Lower leg skin (tissue), 3 donors: ENCODE measurements at regions not wholly inside any gene's neighbourhood (a gene's known extent, or its start where the extent isn't known, plus 50 kb on each side); places are given as distances from the start of the nearest gene placed in this dataset.

ENCODE experiments used
- POLR2A ChIP-seq, 2 donors: fragments of 450-650 bp; IDR thresholded peaks; one replicate each; pipeline ENCODE4 v1.6.1; 2016 to 2017; ENCODE audit warnings: antibody characterized with exemption in 2 of 2, mild to moderate bottlenecking in 1 of 2, moderate library complexity in 1 of 2
- TF ChIP-seq, protein P1 (sequence below), 3 donors: fragments of 450-650 bp; IDR thresholded peaks; one replicate each; pipeline ENCODE4 v1.5.1; 2016; ENCODE audit warnings: antibody characterized with exemption in 3 of 3, mild to moderate bottlenecking in 3 of 3, moderate library complexity in 2 of 3

DNA sequence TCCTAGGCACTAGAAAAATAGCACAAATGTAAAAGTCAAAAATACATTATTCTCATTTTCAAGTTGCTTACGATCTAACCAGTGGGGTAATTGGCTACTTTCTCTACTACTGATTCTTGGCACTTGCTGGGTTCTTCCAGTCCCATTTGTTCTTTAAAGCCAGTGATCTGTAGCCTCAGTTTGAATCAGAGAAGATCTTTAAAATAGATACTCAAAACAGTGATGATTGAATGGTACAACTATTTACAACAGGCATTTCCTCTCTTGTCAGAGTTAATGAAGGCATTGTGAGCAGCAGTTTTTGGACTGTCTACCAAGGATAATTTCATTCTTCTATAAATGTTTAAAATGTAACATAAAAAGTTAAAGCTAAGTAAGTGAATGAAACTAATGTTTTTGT is 128.3 kb upstream of the FSIP2 start:
- no peak for TF ChIP-seq POLR2A (IDR thresholded peaks at IDR 0.05)
- TF ChIP-seq, protein P1, sequence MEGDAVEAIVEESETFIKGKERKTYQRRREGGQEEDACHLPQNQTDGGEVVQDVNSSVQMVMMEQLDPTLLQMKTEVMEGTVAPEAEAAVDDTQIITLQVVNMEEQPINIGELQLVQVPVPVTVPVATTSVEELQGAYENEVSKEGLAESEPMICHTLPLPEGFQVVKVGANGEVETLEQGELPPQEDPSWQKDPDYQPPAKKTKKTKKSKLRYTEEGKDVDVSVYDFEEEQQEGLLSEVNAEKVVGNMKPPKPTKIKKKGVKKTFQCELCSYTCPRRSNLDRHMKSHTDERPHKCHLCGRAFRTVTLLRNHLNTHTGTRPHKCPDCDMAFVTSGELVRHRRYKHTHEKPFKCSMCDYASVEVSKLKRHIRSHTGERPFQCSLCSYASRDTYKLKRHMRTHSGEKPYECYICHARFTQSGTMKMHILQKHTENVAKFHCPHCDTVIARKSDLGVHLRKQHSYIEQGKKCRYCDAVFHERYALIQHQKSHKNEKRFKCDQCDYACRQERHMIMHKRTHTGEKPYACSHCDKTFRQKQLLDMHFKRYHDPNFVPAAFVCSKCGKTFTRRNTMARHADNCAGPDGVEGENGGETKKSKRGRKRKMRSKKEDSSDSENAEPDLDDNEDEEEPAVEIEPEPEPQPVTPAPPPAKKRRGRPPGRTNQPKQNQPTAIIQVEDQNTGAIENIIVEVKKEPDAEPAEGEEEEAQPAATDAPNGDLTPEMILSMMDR (IDR thresholded peaks at IDR 0.05): no peak
